Stimulated activated CD4-positive, alpha-beta T cell treated with anti-CD3 and anti-CD28 coated beads, Interleukin-4, amount 100 ng/mL, for 1 hour (primary cell): ENCODE measurements at regions not wholly inside any gene's neighbourhood (a gene's known extent, or its start where the extent isn't known, plus 50 kb on each side); places are given as distances from the start of the nearest gene placed in this dataset.
"Not testable (repeated sequence)": the region's sequence is repeated elsewhere in the genome, so short reads cannot be mapped to it uniquely, and the experiment has no call there.

Source experiments
- DNase-seq: peaks from one replicate; pipeline ENCODE4 v3.0.0-alpha.2; 2020

DNA sequence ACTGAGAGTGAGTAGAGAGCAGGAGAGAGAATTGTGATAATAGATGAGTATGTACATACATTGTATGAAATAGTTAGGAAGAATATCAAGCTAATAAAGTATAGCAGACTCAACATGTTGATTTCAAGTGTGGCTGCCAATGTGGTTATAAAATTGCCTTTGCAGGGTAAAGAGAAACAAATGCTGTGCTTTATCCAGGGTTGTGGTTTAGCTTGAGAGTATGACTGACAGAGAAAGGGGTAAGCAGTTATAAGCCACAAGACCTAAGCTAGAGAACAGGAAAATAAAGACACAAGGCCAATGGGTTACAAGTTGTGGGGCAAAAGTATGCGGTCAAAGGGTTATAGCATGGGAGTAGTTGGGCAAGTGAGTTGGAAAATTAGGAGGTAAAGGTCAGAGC lies 1217.5 kb downstream of the DIAPH3 start:
- no peak for DNase-seq

DNA sequence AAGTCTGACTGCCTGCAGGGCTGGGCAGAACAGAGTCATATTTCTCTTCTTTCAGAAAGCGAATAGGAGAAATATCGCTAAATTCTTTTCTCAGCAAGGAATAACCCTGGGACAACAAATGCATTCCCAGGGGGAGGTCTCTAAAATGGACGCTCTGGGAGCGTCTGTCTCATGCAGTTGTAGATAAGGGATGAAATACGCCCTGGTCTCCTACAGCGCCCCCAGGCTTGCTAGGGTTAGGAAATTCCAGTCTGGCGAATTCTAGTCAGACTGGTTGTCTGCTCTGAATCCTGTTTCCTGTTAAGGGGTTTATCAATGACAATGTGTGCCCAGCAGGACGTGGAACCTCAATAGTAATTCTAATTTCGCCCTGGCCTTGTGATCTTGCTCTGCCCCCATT lies 1214.1 kb downstream of the DIAPH3 start:
- DNase-seq: no peak

DNA sequence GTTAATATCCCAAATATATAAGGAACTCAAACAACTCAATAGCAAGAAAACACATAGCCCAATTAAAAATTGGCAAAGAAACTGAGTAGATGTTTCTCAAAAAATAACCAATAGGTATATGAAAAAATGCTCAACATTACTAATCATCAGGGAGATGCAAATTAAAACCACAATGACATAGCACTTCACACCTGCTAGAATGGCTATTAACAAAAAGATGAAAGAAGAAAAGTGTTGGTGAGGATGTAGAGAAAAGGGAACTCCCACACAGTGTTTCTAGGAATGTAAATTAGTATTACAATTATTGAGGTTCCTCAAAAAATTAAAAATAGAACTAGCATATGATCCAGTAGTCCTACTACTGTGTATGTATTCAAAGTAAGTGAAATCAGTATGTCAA lies 1212.8 kb downstream of the DIAPH3 start:
- DNase-seq: no peak

DNA sequence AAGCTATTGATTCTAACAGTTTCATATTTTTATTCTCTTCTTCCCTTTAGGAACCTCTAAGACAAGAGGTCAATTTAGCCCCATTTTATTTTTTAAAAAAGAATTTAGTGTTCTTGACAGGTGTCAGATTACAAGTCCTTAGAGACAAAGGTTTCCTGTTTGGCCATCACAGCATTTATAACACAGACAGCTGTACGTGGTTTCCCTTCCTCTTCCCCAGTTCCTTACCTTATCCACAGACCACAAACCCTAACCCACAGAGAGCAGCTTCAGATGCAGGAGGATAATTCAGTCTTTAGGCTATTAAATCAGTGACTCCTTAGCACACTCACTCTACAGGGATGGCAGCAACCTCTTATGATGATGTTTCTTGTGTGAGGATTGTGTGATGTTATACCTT lies 1210.1 kb downstream of the DIAPH3 start:
- DNase-seq: no peak

DNA sequence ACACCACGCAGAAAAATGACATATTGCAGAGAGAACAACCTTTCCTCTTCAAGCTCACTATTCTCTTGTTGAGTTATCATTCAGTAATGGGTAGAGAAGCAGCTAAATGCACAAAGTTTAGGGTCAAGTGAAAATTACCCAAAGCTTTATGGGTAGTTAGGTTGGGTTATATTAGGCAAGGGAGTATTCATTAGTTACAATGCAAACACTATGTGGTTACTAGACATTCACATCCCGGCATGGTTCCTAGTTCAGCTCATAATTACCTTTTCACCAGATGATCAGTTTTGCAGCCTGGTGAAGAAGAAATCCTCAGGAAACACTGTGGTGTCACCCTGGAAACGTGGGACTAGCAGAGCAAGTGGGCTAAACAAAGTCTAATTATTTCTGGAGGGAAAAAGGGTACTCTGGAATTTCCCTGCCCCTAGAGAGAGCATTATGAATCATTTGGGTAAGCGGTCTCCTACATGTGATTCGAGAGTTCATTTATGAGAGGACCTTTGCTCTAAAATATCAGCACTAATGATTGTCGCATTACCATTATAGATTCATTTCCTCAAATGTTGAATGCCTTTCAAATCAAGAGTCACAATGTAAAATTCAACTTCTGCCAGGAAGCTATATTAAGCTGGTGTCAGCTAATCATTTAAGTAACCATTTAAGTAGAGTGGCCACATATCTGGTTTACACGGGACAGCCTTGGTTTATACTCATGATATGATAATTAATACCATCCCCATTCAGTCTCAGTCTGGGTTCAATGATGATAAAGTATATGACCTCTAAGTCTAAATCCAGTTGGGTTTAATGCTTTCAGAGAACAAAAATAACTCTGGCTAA lies 1208.0 kb downstream of the DIAPH3 start:
- no peak for DNase-seq

DNA sequence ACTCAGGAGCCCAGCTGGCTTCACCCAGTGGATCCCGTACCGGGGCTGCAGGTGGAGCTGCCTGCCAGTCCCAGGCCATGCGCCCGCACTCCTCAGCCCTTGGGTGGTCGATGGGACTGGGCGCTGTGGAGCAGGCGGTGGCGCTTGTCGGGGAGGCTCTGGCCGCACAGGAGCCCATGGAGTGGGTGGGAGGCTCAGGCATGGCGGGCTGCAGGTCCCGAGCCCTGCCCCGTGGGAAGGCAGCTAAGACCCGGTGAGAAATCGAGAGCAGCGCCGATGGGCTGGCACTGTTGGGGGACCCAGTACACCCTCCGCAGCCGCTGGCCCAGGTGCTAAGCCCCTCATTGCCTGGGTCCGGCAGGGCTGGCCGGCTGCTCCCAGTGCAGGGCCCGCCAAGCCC lies 1205.6 kb downstream of the DIAPH3 start:
- DNase-seq: not testable (repeated sequence)

DNA sequence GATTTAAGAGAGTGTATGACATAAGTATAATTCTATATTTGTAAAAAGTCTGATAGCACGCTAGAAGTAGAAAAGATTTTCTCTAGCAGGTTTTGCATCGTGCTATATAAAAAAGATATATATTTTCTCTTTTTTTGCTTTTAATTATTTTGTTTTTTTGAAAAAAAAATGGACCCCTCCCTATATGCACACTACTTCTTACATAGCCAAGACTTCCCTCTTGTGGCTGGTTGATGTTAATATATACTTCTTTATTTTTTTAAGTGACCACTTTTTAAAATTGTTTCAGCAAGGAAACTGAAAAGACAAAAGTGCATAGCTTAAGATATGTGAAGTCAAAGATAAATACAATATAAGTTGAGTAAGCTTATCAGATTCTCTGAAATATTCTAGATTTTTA lies 1202.8 kb downstream of the DIAPH3 start:
- DNase-seq: no peak

DNA sequence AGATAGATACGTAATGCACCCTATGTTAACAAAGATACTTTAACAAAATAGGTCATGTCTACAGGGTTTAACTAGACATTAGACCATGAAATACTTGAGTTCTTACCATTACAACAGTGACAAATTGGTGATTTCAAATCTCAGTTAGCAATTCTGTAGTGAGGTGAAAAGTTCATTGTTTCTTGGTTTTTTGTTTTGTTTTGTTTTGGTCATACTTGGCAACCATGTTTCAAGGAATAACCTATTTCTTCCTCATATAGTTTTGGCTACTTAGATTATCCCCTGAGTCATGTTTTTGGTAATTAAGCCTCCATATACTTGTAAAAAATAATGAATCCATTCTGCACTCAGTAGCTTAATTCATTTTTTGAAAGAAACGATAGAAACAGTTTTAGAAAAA lies 1200.4 kb downstream of the DIAPH3 start:
- no peak for DNase-seq

DNA sequence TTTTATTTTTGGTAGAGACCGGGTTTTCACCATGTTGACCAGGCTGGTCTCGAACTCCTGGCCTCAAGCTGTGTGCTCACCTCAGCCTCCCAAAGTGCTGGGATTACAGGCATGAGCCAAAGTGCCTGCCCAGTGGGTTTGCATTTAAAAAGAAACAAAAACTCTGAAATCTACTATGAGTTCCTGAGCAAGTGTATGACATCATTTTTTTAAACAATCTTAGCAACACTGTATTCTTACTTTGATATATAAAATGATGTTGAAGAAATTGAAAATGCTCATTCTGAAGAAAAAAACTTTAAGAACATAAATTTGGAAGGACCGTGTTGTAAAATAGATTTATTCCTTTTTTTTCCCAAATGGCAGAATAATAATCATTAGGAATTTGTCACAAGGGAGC lies 1199.7 kb downstream of the DIAPH3 start:
- no peak for DNase-seq

DNA sequence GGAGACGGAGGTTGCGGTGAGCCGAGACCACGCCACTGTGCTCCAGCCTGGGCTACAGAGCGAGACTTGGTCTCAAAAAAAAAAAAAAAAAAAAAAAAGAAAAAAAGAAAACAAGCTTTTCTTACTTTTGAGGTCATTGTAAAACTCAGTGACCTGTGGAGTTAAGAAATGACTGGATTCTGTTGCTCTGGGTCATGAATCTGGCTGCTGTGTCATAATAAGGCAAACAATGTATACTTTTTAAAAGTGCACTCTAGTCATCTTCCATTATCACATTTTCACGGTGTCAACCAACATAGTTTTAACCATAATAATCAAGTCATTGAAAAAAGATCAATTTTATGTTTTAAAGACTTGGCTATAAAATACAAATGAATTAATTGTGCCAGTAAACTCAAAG lies 1186.6 kb downstream of the DIAPH3 start:
- no peak for DNase-seq

DNA sequence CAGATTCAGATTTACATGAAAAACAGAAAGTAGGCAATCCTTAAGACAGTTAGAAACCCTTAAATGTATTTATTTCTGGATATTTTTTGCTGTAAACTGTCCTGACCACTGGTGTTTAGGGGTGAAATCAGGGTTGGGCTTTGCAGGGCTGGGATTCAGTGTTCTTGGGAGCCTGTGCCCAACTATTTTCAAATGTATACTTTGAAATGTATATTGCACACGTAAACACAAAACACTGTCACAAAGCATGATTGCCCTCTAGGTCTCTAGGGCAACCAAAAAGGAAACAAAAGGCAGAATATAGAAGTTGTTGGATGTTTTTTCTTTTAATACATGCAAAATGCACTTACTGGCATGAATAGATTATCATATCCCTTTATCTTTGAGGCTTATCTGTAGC lies 1185.4 kb downstream of the DIAPH3 start:
- DNase-seq: no peak

DNA sequence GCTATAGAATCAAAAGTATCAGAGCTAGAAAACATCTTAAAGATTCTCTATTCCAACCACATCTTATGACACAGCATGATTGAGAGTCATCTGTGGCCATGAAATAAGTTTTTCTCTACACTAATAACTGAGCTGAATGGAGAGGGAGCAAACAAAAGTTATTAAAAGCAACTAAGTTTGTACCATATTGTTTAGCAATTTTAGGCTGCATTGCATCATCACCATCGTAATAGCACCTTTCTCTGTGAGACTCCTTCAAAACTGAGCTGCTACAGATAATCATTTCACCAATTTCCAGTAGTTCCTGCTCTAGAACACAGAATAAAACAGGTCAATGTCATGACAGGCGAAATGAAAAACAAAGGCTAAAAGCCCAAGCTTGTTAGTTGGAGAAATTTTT lies 1183.9 kb downstream of the DIAPH3 start:
- no peak for DNase-seq

DNA sequence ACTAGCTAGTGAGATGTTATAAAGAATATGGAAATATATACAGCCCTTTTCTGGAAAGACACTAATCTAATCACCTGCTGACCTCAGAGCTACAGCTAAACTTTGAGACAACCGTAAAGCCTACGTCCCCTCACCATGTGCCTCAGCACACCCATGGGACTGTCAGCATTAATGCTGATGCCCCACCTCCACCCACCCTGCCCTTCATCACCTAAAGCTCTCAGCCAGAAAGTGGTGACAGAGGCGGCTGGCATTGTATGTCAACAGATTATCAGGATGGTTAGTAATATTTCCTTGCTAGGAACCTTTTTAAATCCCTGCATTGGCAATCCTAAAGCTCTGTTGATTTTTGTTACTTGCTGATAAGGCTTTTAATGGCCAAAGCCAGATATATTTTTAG lies 1177.9 kb downstream of the DIAPH3 start:
- DNase-seq: no peak

DNA sequence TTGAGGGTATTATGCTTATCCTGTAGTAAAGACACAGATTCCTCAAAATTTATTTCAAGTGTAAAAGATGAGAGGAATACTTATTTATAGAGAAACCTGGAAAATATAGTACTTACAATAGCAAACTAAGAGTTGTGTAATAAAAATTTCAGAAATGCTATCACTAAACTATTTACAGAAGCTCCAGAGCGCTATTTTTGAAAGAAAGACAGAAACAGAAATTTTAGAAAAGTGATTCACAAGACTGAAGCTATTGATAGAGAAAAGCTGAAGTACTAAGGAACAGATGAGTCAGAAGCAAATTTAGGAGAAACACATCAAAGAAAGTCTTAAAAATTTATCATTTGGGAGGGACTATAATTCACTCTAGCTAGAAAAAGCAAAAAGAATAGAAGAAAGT lies 1174.2 kb downstream of the DIAPH3 start:
- no peak for DNase-seq

DNA sequence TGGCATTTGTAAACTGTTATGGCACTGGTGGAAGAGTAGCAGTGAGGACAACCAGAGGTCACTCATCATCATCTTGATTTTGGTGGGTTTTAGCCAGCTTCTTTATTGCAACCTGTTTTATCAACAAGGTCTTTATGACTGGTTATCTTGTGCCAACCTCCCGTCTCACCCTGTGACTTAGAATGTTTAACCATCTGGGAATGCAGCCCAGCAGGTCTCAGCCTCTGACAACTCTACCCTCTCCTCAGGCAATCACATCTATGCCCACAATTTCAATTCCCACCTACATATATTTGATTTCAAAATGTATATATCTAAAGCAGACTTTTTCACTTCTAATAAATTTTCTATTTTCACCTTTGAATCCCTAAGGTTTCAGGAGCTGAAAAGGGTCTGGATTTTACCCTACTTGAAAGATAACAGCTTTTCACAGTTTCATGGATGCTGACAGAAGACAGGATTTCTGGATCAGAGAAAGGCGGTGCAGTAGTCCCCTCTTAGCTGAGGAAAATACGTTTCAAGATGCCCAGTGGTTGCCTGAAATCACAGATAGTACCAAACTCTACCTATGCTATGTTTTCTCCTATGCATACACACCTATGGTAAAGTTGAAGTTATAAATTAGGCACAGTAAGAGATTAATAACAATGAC lies 1171.8 kb downstream of the DIAPH3 start:
- DNase-seq: no peak

DNA sequence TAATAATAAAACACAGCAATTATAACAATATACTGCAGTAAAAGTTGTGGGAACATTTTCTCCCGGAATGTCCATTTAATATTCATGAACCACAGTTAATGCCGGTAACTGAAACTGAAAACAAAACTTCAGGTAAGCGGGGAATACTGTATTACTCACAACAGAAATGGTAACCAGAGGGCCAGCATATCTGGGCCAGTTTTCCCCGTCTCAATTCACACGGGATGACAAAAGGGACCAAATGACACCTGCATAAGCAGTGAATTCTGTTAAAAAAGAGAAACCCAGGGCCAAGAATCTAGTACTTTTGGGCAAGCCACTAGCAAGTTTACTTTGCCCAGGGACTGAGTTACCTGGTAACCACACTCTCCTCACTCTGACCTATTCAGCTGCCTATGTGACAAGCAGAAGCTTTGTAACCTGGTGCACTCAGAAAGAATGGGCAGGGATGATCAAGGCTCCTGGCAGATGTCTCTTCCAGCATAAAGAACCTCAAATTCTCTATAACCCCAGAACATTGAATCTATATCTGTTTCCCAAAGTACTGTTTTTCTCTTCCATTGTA lies 1171.2 kb downstream of the DIAPH3 start:
- no peak for DNase-seq

DNA sequence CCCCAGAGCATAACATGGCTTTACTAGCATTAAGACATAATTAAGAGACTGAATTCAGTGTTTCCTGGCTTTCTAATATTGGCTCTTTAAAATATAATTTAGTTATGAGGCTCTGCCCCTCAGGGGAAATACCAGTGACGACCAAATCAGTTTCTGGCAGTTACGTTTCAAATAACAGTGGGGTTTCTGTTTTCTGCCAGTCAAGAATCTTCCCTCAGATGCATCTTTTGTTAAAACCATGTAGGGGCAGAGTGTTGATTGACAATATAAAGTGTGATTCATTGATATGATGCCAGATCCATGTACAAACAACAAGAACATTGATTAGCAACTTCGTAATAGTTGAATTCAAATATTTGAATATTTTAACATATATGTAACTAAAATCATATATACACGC lies 1169.7 kb downstream of the DIAPH3 start:
- no peak for DNase-seq

DNA sequence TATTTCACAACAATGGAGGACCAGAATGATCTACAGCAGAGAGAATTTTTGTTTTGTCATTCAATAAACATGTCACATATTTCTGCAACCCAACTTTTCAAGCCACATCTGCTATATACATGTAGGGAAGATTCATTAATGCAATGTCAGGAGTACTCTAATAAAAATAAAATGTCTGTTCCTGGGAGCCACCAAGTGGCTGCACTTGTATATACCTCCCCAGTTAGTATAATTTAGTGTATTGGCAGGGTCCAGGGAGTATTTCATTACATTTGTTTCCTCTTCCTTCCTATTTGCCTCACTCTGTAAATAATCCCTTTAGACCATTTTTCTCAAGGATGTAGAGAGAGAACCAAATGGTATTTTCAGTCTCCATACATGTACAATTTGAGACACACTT lies 1169.0 kb downstream of the DIAPH3 start:
- no peak for DNase-seq

DNA sequence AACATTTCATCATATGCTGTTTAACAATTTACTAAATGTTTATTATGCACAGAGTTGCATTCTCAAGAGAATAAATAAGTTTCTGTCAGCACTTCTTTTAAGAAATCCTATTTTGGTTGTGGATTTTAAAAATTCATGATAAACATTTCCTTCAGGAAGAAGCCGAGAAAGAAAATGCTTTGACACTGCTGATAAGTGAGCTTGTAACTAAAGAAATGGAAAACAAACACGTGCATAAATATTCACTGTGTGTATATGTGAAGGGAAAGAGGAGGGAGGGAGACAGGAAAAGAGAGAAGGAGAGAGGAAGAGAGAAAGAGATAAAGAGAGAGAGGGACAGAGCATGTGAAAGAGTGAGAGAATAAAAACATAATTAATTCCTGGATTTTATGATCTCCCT lies 1165.0 kb downstream of the DIAPH3 start:
- no peak for DNase-seq

DNA sequence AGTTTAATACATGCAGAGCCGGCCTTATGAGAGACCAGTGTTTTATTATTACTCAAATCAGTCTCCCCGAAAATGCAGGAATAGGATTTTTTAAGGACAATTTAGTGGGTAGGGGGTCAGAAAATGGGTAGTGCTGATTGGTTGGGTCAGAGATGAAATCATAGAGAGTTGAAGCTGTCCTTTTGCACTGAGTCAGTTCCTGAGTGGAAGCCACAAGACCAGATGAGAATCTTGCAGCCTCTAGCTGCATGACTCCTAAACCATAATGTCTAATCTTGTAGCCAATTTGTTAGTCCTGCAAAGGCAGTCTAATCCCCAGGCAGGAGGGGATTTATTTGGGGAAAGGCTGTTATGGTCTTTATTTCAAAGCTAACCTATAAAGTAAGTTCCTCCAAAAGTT lies 1163.9 kb downstream of the DIAPH3 start:
- no peak for DNase-seq

DNA sequence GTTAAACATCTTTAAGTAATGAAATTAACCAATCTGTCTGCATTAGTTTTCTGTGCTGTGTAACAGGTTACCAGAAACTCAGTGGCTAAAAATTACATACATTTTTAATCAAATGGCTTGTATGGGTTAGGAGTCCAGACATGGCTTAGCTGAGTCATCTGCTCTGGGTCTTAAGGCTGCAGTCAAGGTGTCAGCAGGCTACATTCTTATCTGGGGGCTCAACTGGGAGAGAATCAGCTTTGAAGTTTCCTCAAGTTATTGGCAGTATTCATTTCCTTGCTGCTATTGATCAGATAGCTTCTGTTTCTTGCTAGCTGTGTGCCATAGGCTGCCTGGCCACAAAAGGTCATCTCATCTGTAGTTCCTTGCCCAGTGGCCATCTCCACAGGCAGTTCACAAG lies 1163.0 kb downstream of the DIAPH3 start:
- no peak for DNase-seq

DNA sequence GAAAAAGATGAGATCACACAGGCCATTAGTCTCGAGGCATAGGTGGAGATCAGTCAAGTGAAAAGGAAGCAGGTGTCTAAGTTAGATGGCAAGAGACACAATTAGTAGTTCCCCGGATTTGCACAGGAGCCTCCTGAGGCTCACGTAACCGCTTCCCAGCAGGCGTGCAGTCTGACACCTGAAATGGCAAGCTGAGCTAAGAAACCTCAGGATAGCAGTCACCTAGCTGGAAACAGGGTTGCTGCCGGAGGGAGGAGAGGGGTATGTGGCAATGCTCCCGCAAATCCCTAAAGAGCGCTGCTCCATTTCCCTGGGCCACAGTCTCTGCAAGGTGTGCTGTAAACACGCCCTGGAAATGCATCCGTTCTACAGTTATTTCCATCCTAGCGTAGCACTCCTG lies 1151.0 kb downstream of the DIAPH3 start:
- no peak for DNase-seq

DNA sequence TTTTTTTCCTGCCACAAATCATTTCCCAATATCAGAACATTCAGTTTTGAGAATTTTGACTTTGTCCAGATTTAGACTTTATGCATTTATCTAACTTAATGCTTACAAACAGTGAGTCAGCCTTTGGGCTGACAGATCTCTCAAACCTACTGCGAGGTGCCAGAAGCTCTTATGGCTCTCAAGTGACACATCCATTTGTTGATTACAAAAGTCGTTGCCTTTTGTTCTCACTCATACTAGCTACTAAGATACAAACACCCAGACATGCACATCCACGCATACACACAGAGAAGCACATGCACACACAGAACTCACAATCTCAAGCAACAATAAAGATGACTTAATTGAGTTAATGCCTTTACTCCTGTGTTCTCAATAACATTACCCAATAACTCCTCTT lies 1147.5 kb downstream of the DIAPH3 start:
- DNase-seq: no peak

DNA sequence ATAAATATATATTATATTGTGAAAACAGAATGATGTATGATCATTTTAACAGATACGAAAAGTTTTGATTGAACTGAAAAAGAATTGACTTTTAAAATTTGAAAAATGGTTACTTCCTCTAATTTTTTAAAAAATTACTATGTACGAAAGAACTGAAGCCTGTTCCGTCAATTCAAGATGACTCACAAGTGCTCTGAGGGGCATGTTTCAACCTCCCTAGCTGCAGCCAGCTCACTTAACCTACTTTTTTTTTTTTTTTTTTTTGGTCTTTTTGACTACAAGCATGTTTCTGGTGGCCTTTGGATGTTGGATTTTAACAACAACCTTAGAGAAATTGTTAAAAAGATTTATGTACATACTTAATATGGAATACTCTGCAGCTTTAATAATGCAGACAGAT lies 1139.3 kb downstream of the DIAPH3 start:
- no peak for DNase-seq

DNA sequence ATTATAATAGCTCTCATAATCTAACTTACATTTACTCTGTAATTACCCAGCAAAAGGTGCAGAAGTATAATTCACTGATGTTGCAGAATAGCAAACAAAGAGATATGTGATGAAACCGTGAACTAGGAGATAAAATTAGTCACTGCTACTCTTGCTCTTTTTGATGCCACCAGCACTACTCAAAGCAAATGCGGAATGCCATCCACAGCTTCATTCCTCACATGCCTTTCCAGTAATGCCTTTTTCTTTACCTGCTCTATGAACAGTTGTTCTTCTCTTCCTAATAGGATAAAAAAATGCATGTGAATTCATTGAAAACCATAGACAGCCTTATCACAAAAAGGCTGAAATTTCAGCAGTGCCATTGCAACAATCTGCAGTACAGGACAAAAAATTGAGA lies 1129.5 kb downstream of the DIAPH3 start:
- DNase-seq: no peak
